Osteocyte (in vitro differentiated cells): ENCODE measurements at regions not wholly inside any gene's neighbourhood (a gene's known extent, or its start where the extent isn't known, plus 50 kb on each side); places are given as distances from the start of the nearest gene placed in this dataset.

Experiments
- DNase-seq: peaks from one replicate; pipeline ENCODE4 v3.0.0; 2021; ENCODE audit warnings: mixed read lengths; ENCODE audit not compliant: unreplicated experiment; ENCODE audit errors: extremely low spot score
- H3K27ac Mint-ChIP-seq: one replicate; pipeline ENCODE4 v1.8.0; 2021; ENCODE audit warnings: mild to moderate bottlenecking, mixed read lengths; ENCODE audit not compliant: unreplicated experiment
- H3K27me3 Mint-ChIP-seq: one replicate; pipeline ENCODE4 v1.8.0; 2021; ENCODE audit warnings: mixed read lengths; ENCODE audit not compliant: unreplicated experiment
- H3K36me3 Mint-ChIP-seq: one replicate; pipeline ENCODE4 v1.8.0; 2021; ENCODE audit warnings: mixed read lengths; ENCODE audit not compliant: unreplicated experiment
- H3K4me1 Mint-ChIP-seq: one replicate; pipeline ENCODE4 v1.8.0; 2021; ENCODE audit warnings: mixed read lengths; ENCODE audit not compliant: unreplicated experiment
- H3K4me3 Mint-ChIP-seq: one replicate; pipeline ENCODE4 v1.8.0; 2021; ENCODE audit warnings: mild to moderate bottlenecking, moderate library complexity, mixed read lengths; ENCODE audit not compliant: unreplicated experiment
- H3K9me3 Mint-ChIP-seq: one replicate; pipeline ENCODE4 v1.8.0; 2021; ENCODE audit warnings: mixed read lengths; ENCODE audit not compliant: unreplicated experiment
- CTCF ChIP-seq: fragments of 200-600 bp; sonication (generic); IDR thresholded peaks from 2 replicates; pipeline ENCODE4 v1.5.0; 2021; ENCODE audit warnings: antibody characterized with exemption, mild to moderate bottlenecking, moderate library complexity

GRCh38 chr5:103708601-103709000 lies 146.0 kb upstream of the NUDT12 start:
- TF ChIP-seq CTCF = no peak
- H3K27me3 Mint-ChIP-seq = peaks cover 2% of the 10 kb centered on the region
- no peak overlapping the region for H3K27ac Mint-ChIP-seq
- H3K4me1 Mint-ChIP-seq = no peaks in the 10 kb centered on the region
- no peak for DNase-seq
- no peaks in the 10 kb centered on the region for H3K9me3 Mint-ChIP-seq
- H3K36me3 Mint-ChIP-seq = no peaks in the 10 kb centered on the region
- no peak overlapping the region for H3K4me3 Mint-ChIP-seq

- no peak overlapping the region for H3K4me3 Mint-ChIP-seq
- DNase-seq = no peak
Measured at GRCh38 chr5:103706939-103707682, 144.5 kb upstream of the NUDT12 start.

GRCh38 chr5:103703617-103704016 lies 141.0 kb upstream of the NUDT12 start:
- Mint-ChIP-seq H3K27me3 (peaks cover 12% of the 10 kb centered on the region), H3K4me1 (no peaks in the 10 kb centered on the region), H3K27ac (no peak overlapping the region), H3K36me3 (no peaks in the 10 kb centered on the region), H3K9me3 (no peaks in the 10 kb centered on the region), H3K4me3 (no peak overlapping the region)
- TF ChIP-seq CTCF = no peak
- DNase-seq = no peak

More at GRCh38 chr5:103706939-103707682, 144.5 kb upstream of the NUDT12 start:
- Mint-ChIP-seq H3K4me1 (no peaks in the 10 kb centered on the region), H3K27ac (no peak overlapping the region), H3K27me3 (peaks cover 2% of the 10 kb centered on the region), H3K9me3 (no peaks in the 10 kb centered on the region), H3K36me3 (no peaks in the 10 kb centered on the region)
- TF ChIP-seq CTCF = no peak

GRCh38 chr5:103693517-103693916 lies 130.9 kb upstream of the NUDT12 start:
- Mint-ChIP-seq H3K27me3 (peaks cover 18% of the 10 kb centered on the region), H3K9me3 (no peaks in the 10 kb centered on the region), H3K4me1 (no peaks in the 10 kb centered on the region), H3K27ac (no peak overlapping the region), H3K36me3 (no peaks in the 10 kb centered on the region), H3K4me3 (no peak overlapping the region)
- DNase-seq = no peak
- no peak for TF ChIP-seq CTCF

- Mint-ChIP-seq H3K9me3 (no peaks in the 10 kb centered on the region), H3K27ac (no peak overlapping the region), H3K4me1 (no peaks in the 10 kb centered on the region), H3K36me3 (no peaks in the 10 kb centered on the region), H3K4me3 (no peak overlapping the region), H3K27me3 (peaks cover 10% of the 10 kb centered on the region)
- no peak for TF ChIP-seq CTCF
- no peak for DNase-seq
Measured at GRCh38 chr5:103690676-103691075, 128.1 kb upstream of the NUDT12 start.
